Adrenal gland (tissue), 5 donors: ENCODE measurements at regions not wholly inside any gene's neighbourhood (a gene's known extent, or its start where the extent isn't known, plus 50 kb on each side); places are given as distances from the start of the nearest gene placed in this dataset.

Experiments used
- CTCF ChIP-seq, 6 experiments: fragments of 450-650 bp in 4 of 6; fragments of 200-600 bp in 2 of 6; sonication (generic) in 1 of 6; IDR thresholded peaks; 1 replicate in 5 of 6; 2 replicates in 1 of 6; pipeline versions ENCODE4 v1.5.1 to v1.8.0; 2016 to 2021; ENCODE audit warnings: antibody characterized with exemption in 6 of 6, mild to moderate bottlenecking in 2 of 6, moderate library complexity in 1 of 6
- POLR2A ChIP-seq, 2 donors: fragments of 450-650 bp; IDR thresholded peaks; one replicate each; pipeline ENCODE4 v1.6.1; 2017; ENCODE audit warnings: antibody characterized with exemption in 2 of 2, mild to moderate bottlenecking in 2 of 2, moderate library complexity in 1 of 2
- donor health status: DM: no; HTN: no; CAD: no.

GRCh38 chr12:90280564-90281058 lies 572.0 kb upstream of the ATP2B1 start:
- TF ChIP-seq POLR2A (IDR thresholded peaks at IDR 0.05) (no peak), CTCF (IDR thresholded peaks at IDR 0.05) (no peak)
